B cell (primary cell): ENCODE measurements at regions not wholly inside any gene's neighbourhood (a gene's known extent, or its start where the extent isn't known, plus 50 kb on each side); places are given as distances from the start of the nearest gene placed in this dataset.

ENCODE experiments used
- CTCF ChIP-seq: fragments of 200-600 bp; IDR thresholded peaks from one replicate; pipeline ENCODE4 v1.8.0; 2022; ENCODE audit warnings: antibody characterized with exemption, mild to moderate bottlenecking
- EZH2 ChIP-seq: IDR thresholded peaks from 2 replicates; pipeline ENCODE4 v1.6.1; 2012; ENCODE audit warnings: borderline replicate concordance, low read depth, mild to moderate bottlenecking, moderate library complexity, low read length; ENCODE audit not compliant: insufficient read depth, poor library complexity, severe bottlenecking

DNA sequence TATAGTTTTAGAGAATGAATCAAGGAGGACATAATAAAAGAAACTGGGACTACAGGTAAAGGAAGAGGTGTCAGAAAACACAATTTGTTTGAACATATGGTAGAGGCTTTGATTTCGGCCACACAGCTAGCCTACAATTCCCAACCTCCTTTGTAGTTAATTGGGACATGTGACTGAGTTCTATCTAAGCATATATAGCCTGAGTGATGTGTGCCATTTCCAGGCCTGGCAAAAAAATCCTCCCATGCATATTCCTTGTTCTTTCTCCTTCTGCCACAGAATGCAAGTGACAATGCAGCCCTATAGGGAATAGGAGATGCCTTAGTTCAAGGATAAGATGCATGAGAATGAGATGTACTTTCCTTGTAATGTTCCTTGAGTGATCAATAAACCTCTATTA, 590.7 kb upstream of the STEAP1 start:
- no peak for TF ChIP-seq EZH2
- no peak for TF ChIP-seq CTCF
